OCI-LY1 (cell line): ENCODE measurements at regions not wholly inside any gene's neighbourhood (a gene's known extent, or its start where the extent isn't known, plus 50 kb on each side); places are given as distances from the start of the nearest gene placed in this dataset.

Experiments
- H2AFZ ChIP-seq: fragments of 200-600 bp; sonication (generic), shearing (Covaris generic); 2 replicates; pipeline ENCODE4 v1.6.0; 2014; ENCODE audit warnings: antibody characterized with exemption, mild to moderate bottlenecking, low read length
- H3F3A ChIP-seq: fragments of 200-600 bp; sonication (generic), shearing (Covaris generic); 2 replicates; pipeline ENCODE4 v1.6.0; 2014; ENCODE audit warnings: mild to moderate bottlenecking, antibody characterized with exemption, low read length, moderate library complexity; ENCODE audit not compliant: insufficient read depth
- H3K27ac ChIP-seq: fragments of 200-600 bp; sonication (generic); 2 replicates; pipeline ENCODE4 v1.5.1; 2014; ENCODE audit warnings: low read length, mixed run types, mild to moderate bottlenecking, low read depth; ENCODE audit not compliant: poor library complexity, severe bottlenecking
- H3K27me3 ChIP-seq: fragments of 200-600 bp; sonication (generic); 2 replicates; pipeline ENCODE4 v1.6.0; 2014; ENCODE audit warnings: antibody characterized with exemption, mild to moderate bottlenecking, low read length, moderate library complexity; ENCODE audit not compliant: insufficient read depth
- H3K36me3 ChIP-seq: fragments of 200-600 bp; sonication (generic); 2 replicates; pipeline ENCODE4 v1.6.1; 2014; ENCODE audit warnings: mild to moderate bottlenecking, antibody characterized with exemption, low read length, moderate library complexity, mixed read lengths; ENCODE audit not compliant: insufficient read depth
- H3K4me1 ChIP-seq: fragments of 200-600 bp; sonication (generic); 2 replicates; pipeline ENCODE4 v1.5.1; 2014; ENCODE audit warnings: mild to moderate bottlenecking, low read length, moderate library complexity; ENCODE audit not compliant: insufficient read depth, severe bottlenecking
- H3K4me2 ChIP-seq: fragments of 200-600 bp; sonication (generic), shearing (Covaris generic); 2 replicates; pipeline ENCODE4 v1.6.1; 2014; ENCODE audit warnings: low read length
- H3K4me3 ChIP-seq: fragments of 200-600 bp; sonication (generic); 2 replicates; pipeline ENCODE4 v1.5.1; 2014; ENCODE audit warnings: low read length, low read depth, mild to moderate bottlenecking, mixed read lengths; ENCODE audit not compliant: poor library complexity, severe bottlenecking
- H3K79me2 ChIP-seq: fragments of 200-600 bp; shearing (Covaris generic); 2 replicates; pipeline ENCODE4 v1.6.1; 2016; ENCODE audit warnings: mixed run types, low read length, mixed read lengths; ENCODE audit not compliant: insufficient read depth
- H3K9ac ChIP-seq: fragments of 200-600 bp; sonication (generic), shearing (Covaris generic); 2 replicates; pipeline ENCODE4 v1.6.1; 2014; ENCODE audit warnings: mild to moderate bottlenecking, low read length, mixed read lengths
- H3K9me2 ChIP-seq: fragments of 200-600 bp; sonication (generic), shearing (Covaris generic); 2 replicates; pipeline ENCODE4 v1.6.1; 2014; ENCODE audit warnings: low read depth, mild to moderate bottlenecking, low read length, mixed read lengths
- H3K9me3 ChIP-seq: fragments of 200-600 bp; shearing (Covaris generic); 2 replicates; pipeline ENCODE4 v1.6.1; 2014; ENCODE audit warnings: low read length, mixed read lengths
- H4K20me1 ChIP-seq: fragments of 200-600 bp; sonication (generic), shearing (Covaris generic); 2 replicates; pipeline ENCODE4 v1.6.0; 2016; ENCODE audit warnings: mild to moderate bottlenecking, low read length; ENCODE audit not compliant: insufficient read depth
- CTCF ChIP-seq: fragments of 200-600 bp; sonication (generic), shearing (Covaris generic); IDR thresholded peaks from 2 replicates; pipeline ENCODE4 v1.5.1; 2017; ENCODE audit warnings: mild to moderate bottlenecking, antibody characterized with exemption, low read length, moderate library complexity, mixed read lengths
- EZH2 ChIP-seq: fragments of 200-600 bp; sonication (generic), shearing (Covaris generic); IDR thresholded peaks from 2 replicates; pipeline ENCODE4 v1.8.0; 2017; ENCODE audit warnings: borderline replicate concordance, mixed run types, mild to moderate bottlenecking, antibody characterized with exemption, low read length, moderate library complexity, mixed read lengths

GRCh38 chr10:35803046-35803445 is 160.9 kb upstream of the FZD8 start:
- H3F3A ChIP-seq: no peaks in the 10 kb centered on the region
- H3K9ac ChIP-seq: no peak overlapping the region
- no peak for TF ChIP-seq EZH2
- no peak for TF ChIP-seq CTCF
- H3K4me1 ChIP-seq: no peaks in the 10 kb centered on the region
- H2AFZ ChIP-seq: no peak overlapping the region
- no peaks in the 10 kb centered on the region for H3K36me3 ChIP-seq
- no peaks in the 10 kb centered on the region for H3K79me2 ChIP-seq
- H4K20me1 ChIP-seq: no peaks in the 10 kb centered on the region
- no peak overlapping the region for H3K27ac ChIP-seq
- no peaks in the 10 kb centered on the region for H3K9me2 ChIP-seq
- no peak overlapping the region for H3K4me2 ChIP-seq
- no peak overlapping the region for H3K4me3 ChIP-seq
- no peaks in the 10 kb centered on the region for H3K27me3 ChIP-seq
- H3K9me3 ChIP-seq: no peaks in the 10 kb centered on the region

- no peak overlapping the region for H2AFZ ChIP-seq
- no peaks in the 10 kb centered on the region for H3F3A ChIP-seq
- H3K4me3 ChIP-seq: no peak overlapping the region
- H3K4me2 ChIP-seq: no peak overlapping the region
- no peaks in the 10 kb centered on the region for H3K4me1 ChIP-seq
- H3K9ac ChIP-seq: no peak overlapping the region
- H3K27ac ChIP-seq: no peak overlapping the region
- no peak for TF ChIP-seq CTCF
- no peaks in the 10 kb centered on the region for H3K27me3 ChIP-seq
- no peaks in the 10 kb centered on the region for H3K79me2 ChIP-seq
- H3K36me3 ChIP-seq: no peaks in the 10 kb centered on the region
- H3K9me3 ChIP-seq: no peaks in the 10 kb centered on the region
- no peaks in the 10 kb centered on the region for H4K20me1 ChIP-seq
- no peaks in the 10 kb centered on the region for H3K9me2 ChIP-seq
Measured at GRCh38 chr10:35797187-35797586, 155.1 kb upstream of the FZD8 start.

GRCh38 chr10:35795131-35795824 is 153.2 kb upstream of the FZD8 start:
- H3K27ac ChIP-seq: no peak overlapping the region
- H3K9me2 ChIP-seq: no peaks in the 10 kb centered on the region
- TF ChIP-seq EZH2 (no peak), CTCF (no peak)
- H3K9ac ChIP-seq: no peak overlapping the region
- no peaks in the 10 kb centered on the region for H3K27me3 ChIP-seq
- no peak overlapping the region for H2AFZ ChIP-seq
- no peaks in the 10 kb centered on the region for H3K4me1 ChIP-seq
- no peaks in the 10 kb centered on the region for H3K9me3 ChIP-seq
- H3K4me2 ChIP-seq: no peak overlapping the region
- H4K20me1 ChIP-seq: no peaks in the 10 kb centered on the region
- H3K36me3 ChIP-seq: no peaks in the 10 kb centered on the region
- H3K79me2 ChIP-seq: no peaks in the 10 kb centered on the region
- H3F3A ChIP-seq: no peaks in the 10 kb centered on the region
- H3K4me3 ChIP-seq: no peak overlapping the region
